Duodenal mucosa (tissue), 2 donors: ENCODE measurements at regions not wholly inside any gene's neighbourhood (a gene's known extent, or its start where the extent isn't known, plus 50 kb on each side); places are given as distances from the start of the nearest gene placed in this dataset.

Source experiments
- H3K27ac ChIP-seq: one replicate; pipeline ENCODE4 v1.7.0; 2013; ENCODE audit warnings: low read depth, low read length
- H3K27me3 ChIP-seq, 2 donors: one replicate each; pipeline ENCODE4 v1.7.0; 2013; ENCODE audit warnings: low read length in 2 of 2, control low read depth in 1 of 2; ENCODE audit not compliant: insufficient read depth in 2 of 2, control insufficient read depth in 1 of 2
- H3K36me3 ChIP-seq, 2 donors: one replicate each; pipeline ENCODE4 v1.7.0; 2013; ENCODE audit warnings: low read length in 2 of 2, control low read depth in 1 of 2; ENCODE audit not compliant: insufficient read depth in 2 of 2, control insufficient read depth in 1 of 2
- H3K4me1 ChIP-seq, 2 donors: one replicate each; pipeline ENCODE4 v1.7.0; 2013; ENCODE audit warnings: low read length in 2 of 2, control low read depth in 1 of 2; ENCODE audit not compliant: insufficient read depth in 2 of 2, control insufficient read depth in 1 of 2
- H3K4me3 ChIP-seq, 2 donors: one replicate each; pipeline ENCODE4 v1.7.0; 2013; ENCODE audit warnings: low read length in 2 of 2, low read depth in 1 of 2
- H3K9ac ChIP-seq, 2 donors: one replicate each; pipeline ENCODE4 v1.7.0; 2013; ENCODE audit warnings: low read length in 2 of 2, low read depth in 1 of 2
- H3K9me3 ChIP-seq, 2 donors: one replicate each; pipeline ENCODE4 v1.7.0; 2013; ENCODE audit warnings: low read length in 2 of 2, control low read depth in 1 of 2; ENCODE audit not compliant: control insufficient read depth in 1 of 2

GRCh38 chr2:8511868-8512612 is 169.8 kb upstream of the ID2 start:
- Histone ChIP-seq H3K27ac (no peak overlapping the region), H3K4me1 (peaks cover 17 to 28% of the 10 kb centered on the region in 2 donors)

GRCh38 chr2:8513601-8514273 is 168.1 kb upstream of the ID2 start:
- no peak overlapping the region for H3K9ac ChIP-seq
- H3K27ac ChIP-seq = no peak overlapping the region
- no peaks in the 10 kb centered on the region for H3K27me3 ChIP-seq
- no peak overlapping the region for H3K4me3 ChIP-seq
- no peaks in the 10 kb centered on the region for H3K36me3 ChIP-seq
- peaks cover 17 to 28% of the 10 kb centered on the region in 2 donors for H3K4me1 ChIP-seq
- peaks cover 0 to 8% of the 10 kb centered on the region in 2 donors for H3K9me3 ChIP-seq

More at GRCh38 chr2:8511868-8512612, 169.8 kb upstream of the ID2 start:
- Histone ChIP-seq H3K9me3 (peaks cover 0 to 8% of the 10 kb centered on the region in 2 donors), H3K36me3 (no peaks in the 10 kb centered on the region), H3K27me3 (no peaks in the 10 kb centered on the region), H3K4me3 (no peak overlapping the region), H3K9ac (no peak overlapping the region)

- peaks cover 0 to 8% of the 10 kb centered on the region in 2 donors for H3K9me3 ChIP-seq
- H3K27ac ChIP-seq = no peak overlapping the region
- H3K4me3 ChIP-seq = no peak overlapping the region
- H3K4me1 ChIP-seq = peaks cover 17 to 28% of the 10 kb centered on the region in 2 donors
- no peaks in the 10 kb centered on the region for H3K27me3 ChIP-seq
- no peaks in the 10 kb centered on the region for H3K36me3 ChIP-seq
- no peak overlapping the region for H3K9ac ChIP-seq
Measured at GRCh38 chr2:8514274-8514662, 167.6 kb upstream of the ID2 start.

- H3K9me3 ChIP-seq = peaks cover 0 to 5% of the 10 kb centered on the region in 2 donors
- H3K36me3 ChIP-seq = no peaks in the 10 kb centered on the region
- H3K9ac ChIP-seq = no peak overlapping the region
- H3K4me3 ChIP-seq = peak overlapping the region in 1 of 2 donors; percentile 14
- no peaks in the 10 kb centered on the region for H3K27me3 ChIP-seq
- no peak overlapping the region for H3K27ac ChIP-seq
- H3K4me1 ChIP-seq = peaks cover 17 to 28% of the 10 kb centered on the region in 2 donors
Measured at GRCh38 chr2:8514796-8515758, 166.8 kb upstream of the ID2 start.

- Histone ChIP-seq H3K9me3 (peaks cover 0 to 5% of the 10 kb centered on the region in 2 donors), H3K27ac (peak overlapping the region; percentile 7), H3K27me3 (no peaks in the 10 kb centered on the region), H3K9ac (peak overlapping the region in 1 of 2 donors; percentile 27), H3K4me3 (no peak overlapping the region), H3K4me1 (peaks cover 23 to 28% of the 10 kb centered on the region in 2 donors), H3K36me3 (no peaks in the 10 kb centered on the region)
Measured at GRCh38 chr2:8515864-8516533, 165.9 kb upstream of the ID2 start.

GRCh38 chr2:8517850-8518498 is 163.9 kb upstream of the ID2 start:
- Histone ChIP-seq H3K9ac (no peak overlapping the region), H3K4me3 (no peak overlapping the region), H3K36me3 (no peaks in the 10 kb centered on the region), H3K27ac (no peak overlapping the region), H3K9me3 (peaks cover 0 to 5% of the 10 kb centered on the region in 2 donors), H3K4me1 (peaks cover 29 to 33% of the 10 kb centered on the region in 2 donors), H3K27me3 (no peaks in the 10 kb centered on the region)

GRCh38 chr2:8518979-8519668 is 162.7 kb upstream of the ID2 start:
- Histone ChIP-seq H3K4me1 (peaks cover 32 to 34% of the 10 kb centered on the region in 2 donors), H3K9ac (no peak overlapping the region)

GRCh38 chr2:8520791-8521344 is 161.0 kb upstream of the ID2 start:
- Histone ChIP-seq H3K27me3 (no peaks in the 10 kb centered on the region), H3K9ac (no peak overlapping the region), H3K9me3 (no peaks in the 10 kb centered on the region), H3K27ac (no peak overlapping the region), H3K4me3 (no peak overlapping the region), H3K4me1 (peaks cover 27 to 31% of the 10 kb centered on the region in 2 donors), H3K36me3 (no peaks in the 10 kb centered on the region)

More at GRCh38 chr2:8518979-8519668, 162.7 kb upstream of the ID2 start:
- Histone ChIP-seq H3K27me3 (no peaks in the 10 kb centered on the region), H3K27ac (no peak overlapping the region), H3K4me3 (no peak overlapping the region), H3K9me3 (peaks cover 0 to 1% of the 10 kb centered on the region in 2 donors), H3K36me3 (no peaks in the 10 kb centered on the region)
